Psoas muscle (tissue), 7 donors: ENCODE measurements at regions not wholly inside any gene's neighbourhood (a gene's known extent, or its start where the extent isn't known, plus 50 kb on each side); places are given as distances from the start of the nearest gene placed in this dataset.

Experiments used
- ATAC-seq, 4 donors: fragments of 200-7000 bp; cut with Tn5 transposase; one replicate each; pipeline ENCODE4 v1.9.1; 2020; ENCODE audit warnings: moderate library complexity in 3 of 4, mild to moderate bottlenecking in 2 of 4
- DNase-seq, 2 donors: peaks; one replicate each; pipeline ENCODE4 v3.0.0-alpha.2; 2020
- H3K27ac ChIP-seq: fragments of 200-600 bp; one replicate; pipeline ENCODE4 v1.8.0; 2022
- H3K27me3 ChIP-seq, 3 donors: fragments of 200-600 bp in 1 of 3; one replicate each; pipeline versions ENCODE4 v1.6.1 to v1.8.0; 2013 to 2022; ENCODE audit warnings: low read length in 2 of 3, mild to moderate bottlenecking in 2 of 3, moderate library complexity in 1 of 3; ENCODE audit not compliant: insufficient read depth in 3 of 3
- H3K36me3 ChIP-seq, 2 donors: fragments of 200-600 bp in 1 of 2; one replicate each; pipeline versions ENCODE4 v1.6.1 to v1.8.0; 2013 to 2022; ENCODE audit warnings: low read depth in 1 of 2, mild to moderate bottlenecking in 1 of 2, moderate library complexity in 1 of 2; ENCODE audit not compliant: insufficient read depth in 1 of 2
- H3K4me1 ChIP-seq: fragments of 200-600 bp; one replicate; pipeline ENCODE4 v1.8.0; 2022
- H3K4me3 ChIP-seq: fragments of 200-600 bp; one replicate; pipeline ENCODE4 v1.8.0; 2022; ENCODE audit warnings: mild to moderate bottlenecking
- H3K9me3 ChIP-seq: fragments of 200-600 bp; one replicate; pipeline ENCODE4 v1.8.0; 2022
- CTCF ChIP-seq: fragments of 200-600 bp; IDR thresholded peaks from one replicate; pipeline ENCODE4 v1.8.0; 2022; ENCODE audit warnings: antibody characterized with exemption
- WGBS, 3 donors: extraction: QIAGEN DNeasy Blood & Tissue Kit; methylation state at CpG; one replicate each; pipeline versions ENCODE4 v1.1.6 to v1.1.7; 2013; 5-methylcytosine and 5-hydroxymethylcytosine counted together
- intact Hi-C, 2 donors: fragments of 100-400 bp; cut with DNase I; formaldehyde crosslinking; loops; one replicate each; pipeline versions ENCODE4 v1.11.0 to v1.14.2; 2022
- donor health status: healthy with polysubstance abuse.
- donor health status: DM: no; HTN: no; CAD: no; lungs with moderate emphysema.
- donor health status: Bipolar disorder and iron deficiency.
- donor health status: healthy.
- donor health status: DM: yes; HTN: yes; CAD: no.
- donor health status: DM: no; HTN: no; CAD: no.
- donor health status: DM: yes; HTN: yes; CAD: no.

- Histone ChIP-seq H3K27me3 (no peaks in the 10 kb centered on the region), H3K4me1 (no peaks in the 10 kb centered on the region), H3K36me3 (no peaks in the 10 kb centered on the region), H3K27ac (no peak overlapping the region), H3K4me3 (no peak overlapping the region), H3K9me3 (no peaks in the 10 kb centered on the region)
- 51 to 56% (median 52%) methylated on average over 2 of the region's 2 CpGs for WGBS, 3 donors
- no peak for TF ChIP-seq CTCF
- intact Hi-C loops: no loop called here
- ATAC-seq: no peak
- DNase-seq: no peak
Measured at GRCh38 chr5:53339962-53340540, 140.4 kb upstream of the FST start.

- no peak overlapping the region for H3K27ac ChIP-seq
- ATAC-seq (no peak), DNase-seq (no peak)
- H3K36me3 ChIP-seq: no peaks in the 10 kb centered on the region
- no peak overlapping the region for H3K4me3 ChIP-seq
- H3K4me1 ChIP-seq: no peaks in the 10 kb centered on the region
- intact Hi-C loops: no loop called here
- H3K27me3 ChIP-seq: no peaks in the 10 kb centered on the region
- no peak for TF ChIP-seq CTCF
- WGBS, 3 donors: 93 to 98% (median 95%) methylated on average over 3 of the region's 3 CpGs
- no peaks in the 10 kb centered on the region for H3K9me3 ChIP-seq
Measured at GRCh38 chr5:53340956-53341750, 139.3 kb upstream of the FST start.

GRCh38 chr5:53342236-53342635 is 138.2 kb upstream of the FST start:
- DNase-seq: no peak
- no peak for TF ChIP-seq CTCF
- H3K9me3 ChIP-seq: no peaks in the 10 kb centered on the region
- H3K4me3 ChIP-seq: no peak overlapping the region
- no peaks in the 10 kb centered on the region for H3K4me1 ChIP-seq
- H3K27me3 ChIP-seq: no peaks in the 10 kb centered on the region
- intact Hi-C loops: no loop called here
- no peaks in the 10 kb centered on the region for H3K36me3 ChIP-seq
- ATAC-seq: no peak
- H3K27ac ChIP-seq: no peak overlapping the region

- no peaks in the 10 kb centered on the region for H3K9me3 ChIP-seq
- DNase-seq: no peak
- no peak for ATAC-seq
- H3K27me3 ChIP-seq: no peaks in the 10 kb centered on the region
- intact Hi-C loops: no loop called here
- no peak for TF ChIP-seq CTCF
- H3K4me3 ChIP-seq: no peak overlapping the region
- H3K4me1 ChIP-seq: no peaks in the 10 kb centered on the region
- H3K27ac ChIP-seq: no peak overlapping the region
- no peaks in the 10 kb centered on the region for H3K36me3 ChIP-seq
- WGBS, 3 donors: 19 to 40% (median 26%) methylated on average over 2 of the region's 2 CpGs
Measured at GRCh38 chr5:53343187-53343586, 137.2 kb upstream of the FST start.
